ENCODE measurements at regions not wholly inside any gene's neighbourhood (a gene's known extent, or its start where the extent isn't known, plus 50 kb on each side); places are given as distances from the start of the nearest gene placed in this dataset.

DNA sequence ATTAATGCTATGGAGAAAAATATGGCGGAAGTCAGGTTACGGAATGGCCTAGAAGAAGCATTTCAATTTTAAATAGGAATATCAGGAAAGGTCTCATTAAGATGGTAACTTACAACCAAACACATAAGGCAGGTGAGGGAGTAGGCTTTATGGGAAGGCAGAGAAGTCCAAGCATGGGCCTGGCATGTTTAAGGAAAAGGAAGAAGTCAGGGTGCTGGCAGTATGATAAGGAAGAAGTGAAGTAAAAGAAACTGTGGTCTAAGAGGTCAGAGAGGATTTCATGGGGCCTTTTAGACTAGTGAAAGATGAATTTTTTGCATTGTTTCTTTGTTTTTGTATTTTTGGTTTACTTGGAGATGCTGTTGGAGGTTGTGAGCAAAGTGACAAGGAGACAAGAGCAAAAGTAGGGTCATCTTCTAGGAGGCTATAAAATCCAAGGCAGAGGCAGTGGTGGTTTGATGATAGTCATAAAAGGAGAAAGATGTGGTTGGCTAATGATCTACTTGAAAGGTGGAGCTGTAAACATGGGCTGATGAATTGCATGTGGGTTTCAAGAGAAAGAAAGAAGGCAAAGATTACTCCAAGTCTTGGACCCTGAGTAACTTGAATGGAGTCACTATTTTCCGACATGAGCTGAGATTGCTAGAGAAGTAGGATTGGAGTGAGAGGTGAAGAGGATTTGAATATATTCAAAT lies 354.3 kb downstream of the GPD2 start:
- Histone ChIP-seq H2AFZ (no peak overlapping the region; the same call in none of the 2 replicates), H3K4me3 (no peak overlapping the region), H3K36me3 (ENCODE audit: insufficient read depth) (no peaks in the 10 kb centered on the region), H3K27me3 (ENCODE audit: insufficient read depth) (no peaks in the 10 kb centered on the region), H3K4me1 (ENCODE audit: insufficient read depth) (0 out of 2 replicates have a peak, but pooled peaks cover 7% of the 10 kb centered on the region), H3K9me2 (ENCODE audit: insufficient read depth) (peaks cover 4% of the 10 kb centered on the region; the same call in 1 of the 2 replicates), H4K20me1 (replicated peaks; ENCODE audit: insufficient read depth) (no peaks in the 10 kb centered on the region), H3K79me2 (replicated peaks; ENCODE audit: insufficient read depth) (no peaks in the 10 kb centered on the region), H3K27ac (ENCODE audit: low read depth) (no peak overlapping the region), H3F3A (replicated peaks; ENCODE audit: low read depth) (no peaks in the 10 kb centered on the region), H3K4me2 (no peak overlapping the region)
- Mint-ChIP-seq H3K4me1 (peaks cover 5% of the 10 kb centered on the region; the same call in 2 of the 3 replicates), H3K27me3 (ENCODE audit: insufficient read depth, low read depth, poor library complexity) (peaks cover 1% of the 10 kb centered on the region), H3K4me3 (no peak overlapping the region), H3K9me3 (no peaks in the 10 kb centered on the region), H3K27ac (no peak overlapping the region), H3K36me3 (ENCODE audit: low read depth) (no peaks in the 10 kb centered on the region)
- no peak for ATAC-seq
- no peak for DNase-seq (ENCODE audit: low spot score)
- TF ChIP-seq, protein P1, sequence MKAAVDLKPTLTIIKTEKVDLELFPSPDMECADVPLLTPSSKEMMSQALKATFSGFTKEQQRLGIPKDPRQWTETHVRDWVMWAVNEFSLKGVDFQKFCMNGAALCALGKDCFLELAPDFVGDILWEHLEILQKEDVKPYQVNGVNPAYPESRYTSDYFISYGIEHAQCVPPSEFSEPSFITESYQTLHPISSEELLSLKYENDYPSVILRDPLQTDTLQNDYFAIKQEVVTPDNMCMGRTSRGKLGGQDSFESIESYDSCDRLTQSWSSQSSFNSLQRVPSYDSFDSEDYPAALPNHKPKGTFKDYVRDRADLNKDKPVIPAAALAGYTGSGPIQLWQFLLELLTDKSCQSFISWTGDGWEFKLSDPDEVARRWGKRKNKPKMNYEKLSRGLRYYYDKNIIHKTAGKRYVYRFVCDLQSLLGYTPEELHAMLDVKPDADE (IDR thresholded peaks at IDR 0.05), result no peak
- TF ChIP-seq EZH2phosphoT487 (IDR thresholded peaks at IDR 0.05; ENCODE audit: unreplicated experiment), result no peak
- TF ChIP-seq CREB1 (CRISPR knock-in tag; IDR thresholded peaks at IDR 0.05; ENCODE audit: low read depth), result no peak
- no peak for TF ChIP-seq JUNB (IDR thresholded peaks at IDR 0.05; ENCODE audit: unreplicated experiment)
- TF ChIP-seq NANOG (IDR thresholded peaks at IDR 0.05; ENCODE audit: borderline replicate concordance), result no peak
- TF ChIP-seq, protein P2, sequence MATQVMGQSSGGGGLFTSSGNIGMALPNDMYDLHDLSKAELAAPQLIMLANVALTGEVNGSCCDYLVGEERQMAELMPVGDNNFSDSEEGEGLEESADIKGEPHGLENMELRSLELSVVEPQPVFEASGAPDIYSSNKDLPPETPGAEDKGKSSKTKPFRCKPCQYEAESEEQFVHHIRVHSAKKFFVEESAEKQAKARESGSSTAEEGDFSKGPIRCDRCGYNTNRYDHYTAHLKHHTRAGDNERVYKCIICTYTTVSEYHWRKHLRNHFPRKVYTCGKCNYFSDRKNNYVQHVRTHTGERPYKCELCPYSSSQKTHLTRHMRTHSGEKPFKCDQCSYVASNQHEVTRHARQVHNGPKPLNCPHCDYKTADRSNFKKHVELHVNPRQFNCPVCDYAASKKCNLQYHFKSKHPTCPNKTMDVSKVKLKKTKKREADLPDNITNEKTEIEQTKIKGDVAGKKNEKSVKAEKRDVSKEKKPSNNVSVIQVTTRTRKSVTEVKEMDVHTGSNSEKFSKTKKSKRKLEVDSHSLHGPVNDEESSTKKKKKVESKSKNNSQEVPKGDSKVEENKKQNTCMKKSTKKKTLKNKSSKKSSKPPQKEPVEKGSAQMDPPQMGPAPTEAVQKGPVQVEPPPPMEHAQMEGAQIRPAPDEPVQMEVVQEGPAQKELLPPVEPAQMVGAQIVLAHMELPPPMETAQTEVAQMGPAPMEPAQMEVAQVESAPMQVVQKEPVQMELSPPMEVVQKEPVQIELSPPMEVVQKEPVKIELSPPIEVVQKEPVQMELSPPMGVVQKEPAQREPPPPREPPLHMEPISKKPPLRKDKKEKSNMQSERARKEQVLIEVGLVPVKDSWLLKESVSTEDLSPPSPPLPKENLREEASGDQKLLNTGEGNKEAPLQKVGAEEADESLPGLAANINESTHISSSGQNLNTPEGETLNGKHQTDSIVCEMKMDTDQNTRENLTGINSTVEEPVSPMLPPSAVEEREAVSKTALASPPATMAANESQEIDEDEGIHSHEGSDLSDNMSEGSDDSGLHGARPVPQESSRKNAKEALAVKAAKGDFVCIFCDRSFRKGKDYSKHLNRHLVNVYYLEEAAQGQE (IDR thresholded peaks at IDR 0.05; ENCODE audit: unreplicated experiment), result no peak
- no peak for TF ChIP-seq EZH2 (IDR thresholded peaks at IDR 0.05; ENCODE audit: low read depth, unreplicated experiment)
- no peak for TF ChIP-seq ZNF114 (CRISPR knock-in tag; IDR thresholded peaks at IDR 0.05)

DNA sequence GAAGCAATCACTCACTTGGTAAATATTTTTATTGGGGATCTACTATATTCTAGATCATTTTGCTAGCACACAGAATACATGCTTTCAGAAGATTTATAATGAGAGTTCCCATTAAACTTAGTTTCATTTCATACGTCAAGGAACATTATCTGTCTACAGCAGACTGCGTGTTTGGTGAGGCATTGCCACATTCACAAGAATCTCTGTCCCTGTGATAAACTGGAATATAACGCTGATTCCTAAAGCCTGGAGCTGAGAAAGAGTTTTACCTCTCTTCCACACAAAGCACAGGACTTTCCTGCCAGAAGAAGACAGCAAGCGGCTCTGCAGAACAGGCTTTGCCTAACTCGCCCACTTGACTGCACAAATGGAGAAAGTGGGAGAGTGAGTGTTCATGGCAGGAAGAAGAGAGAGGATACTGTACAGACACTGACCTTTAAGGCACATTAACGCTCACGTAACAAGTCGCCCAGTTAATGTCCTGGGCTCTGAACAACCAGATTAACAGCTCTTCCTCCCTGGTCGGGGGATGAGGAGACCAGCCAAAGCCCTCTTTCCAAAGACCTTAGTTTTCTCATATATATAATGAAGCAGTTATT lies 356.2 kb downstream of the GPD2 start:
- Mint-ChIP-seq H3K27ac (no peak overlapping the region), H3K36me3 (ENCODE audit: low read depth) (no peaks in the 10 kb centered on the region), H3K9me3 (no peaks in the 10 kb centered on the region), H3K4me3 (no peak overlapping the region), H3K27me3 (ENCODE audit: insufficient read depth, low read depth, poor library complexity) (peaks cover 1% of the 10 kb centered on the region), H3K4me1 (peaks cover 5% of the 10 kb centered on the region; the same call in 2 of the 3 replicates)
- no peaks in the 10 kb centered on the region for H3F3A ChIP-seq (replicated peaks; ENCODE audit: low read depth)
- H3K27me3 ChIP-seq (ENCODE audit: insufficient read depth), result no peaks in the 10 kb centered on the region
- DNase-seq (ENCODE audit: low spot score) (no peak), ATAC-seq (no peak)
- peak overlapping the region; percentile 88 for H2AFZ ChIP-seq
- H3K4me3 ChIP-seq, result no peak overlapping the region
- 0 out of 2 replicates have a peak, but pooled peaks cover 7% of the 10 kb centered on the region for H3K4me1 ChIP-seq (ENCODE audit: insufficient read depth)
- H3K79me2 ChIP-seq (replicated peaks; ENCODE audit: insufficient read depth), result no peaks in the 10 kb centered on the region
- H3K27ac ChIP-seq (ENCODE audit: low read depth), result no peak overlapping the region
- H3K36me3 ChIP-seq (ENCODE audit: insufficient read depth), result no peaks in the 10 kb centered on the region
- no peaks in the 10 kb centered on the region for H4K20me1 ChIP-seq (replicated peaks; ENCODE audit: insufficient read depth)
- no peak overlapping the region for H3K4me2 ChIP-seq
- peaks cover 4% of the 10 kb centered on the region; the same call in 1 of the 2 replicates for H3K9me2 ChIP-seq (ENCODE audit: insufficient read depth)
- TF ChIP-seq ZNF114 (CRISPR knock-in tag; IDR thresholded peaks at IDR 0.05), result no peak
- no peak for TF ChIP-seq ZNF331 (CRISPR knock-in tag; IDR thresholded peaks at IDR 0.05; ENCODE audit: low read depth)
- TF ChIP-seq EZH2 (IDR thresholded peaks at IDR 0.05; ENCODE audit: low read depth, unreplicated experiment), result no peak
- no peak for TF ChIP-seq JUNB (IDR thresholded peaks at IDR 0.05; ENCODE audit: unreplicated experiment)
- no peak for TF ChIP-seq POLR2AphosphoS5 (IDR thresholded peaks at IDR 0.05; ENCODE audit: low read depth)
- TF ChIP-seq, protein P3, sequence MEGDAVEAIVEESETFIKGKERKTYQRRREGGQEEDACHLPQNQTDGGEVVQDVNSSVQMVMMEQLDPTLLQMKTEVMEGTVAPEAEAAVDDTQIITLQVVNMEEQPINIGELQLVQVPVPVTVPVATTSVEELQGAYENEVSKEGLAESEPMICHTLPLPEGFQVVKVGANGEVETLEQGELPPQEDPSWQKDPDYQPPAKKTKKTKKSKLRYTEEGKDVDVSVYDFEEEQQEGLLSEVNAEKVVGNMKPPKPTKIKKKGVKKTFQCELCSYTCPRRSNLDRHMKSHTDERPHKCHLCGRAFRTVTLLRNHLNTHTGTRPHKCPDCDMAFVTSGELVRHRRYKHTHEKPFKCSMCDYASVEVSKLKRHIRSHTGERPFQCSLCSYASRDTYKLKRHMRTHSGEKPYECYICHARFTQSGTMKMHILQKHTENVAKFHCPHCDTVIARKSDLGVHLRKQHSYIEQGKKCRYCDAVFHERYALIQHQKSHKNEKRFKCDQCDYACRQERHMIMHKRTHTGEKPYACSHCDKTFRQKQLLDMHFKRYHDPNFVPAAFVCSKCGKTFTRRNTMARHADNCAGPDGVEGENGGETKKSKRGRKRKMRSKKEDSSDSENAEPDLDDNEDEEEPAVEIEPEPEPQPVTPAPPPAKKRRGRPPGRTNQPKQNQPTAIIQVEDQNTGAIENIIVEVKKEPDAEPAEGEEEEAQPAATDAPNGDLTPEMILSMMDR (conservative IDR thresholded peaks at IDR 0.05; ENCODE audit: low read depth in 2 of 2), result no peak
- no peak for TF ChIP-seq CREB1 (CRISPR knock-in tag; IDR thresholded peaks at IDR 0.05; ENCODE audit: low read depth)
